ENCODE measurements at regions not wholly inside any gene's neighbourhood (a gene's known extent, or its start where the extent isn't known, plus 50 kb on each side); places are given as distances from the start of the nearest gene placed in this dataset.

- no peak for DNase-seq
Measured at GRCh38 chr4:160808174-160808573, 1355.6 kb downstream of the FSTL5 start.

GRCh38 chr4:160809576-160809975 lies 1354.2 kb downstream of the FSTL5 start:
- no peak for DNase-seq

- DNase-seq: no peak
Measured at GRCh38 chr4:160810424-160810823, 1353.4 kb downstream of the FSTL5 start.

- no peak for DNase-seq
Measured at GRCh38 chr4:160810941-160811340, 1352.9 kb downstream of the FSTL5 start.

- no peak for DNase-seq
Measured at GRCh38 chr4:160811956-160812355, 1351.8 kb downstream of the FSTL5 start.

GRCh38 chr4:160814726-160815125 lies 1349.1 kb downstream of the FSTL5 start:
- DNase-seq: no peak

- DNase-seq: no peak
Measured at GRCh38 chr4:160818571-160818970, 1345.2 kb downstream of the FSTL5 start.

GRCh38 chr4:160819791-160820190 lies 1344.0 kb downstream of the FSTL5 start:
- DNase-seq: no peak

GRCh38 chr4:160824481-160824880 lies 1339.3 kb downstream of the FSTL5 start:
- DNase-seq: no peak

GRCh38 chr4:160825644-160826338 lies 1338.0 kb downstream of the FSTL5 start:
- DNase-seq: no peak

GRCh38 chr4:160826339-160826679 lies 1337.5 kb downstream of the FSTL5 start:
- DNase-seq: no peak

- DNase-seq: no peak
Measured at GRCh38 chr4:160831165-160831922, 1332.5 kb downstream of the FSTL5 start.

GRCh38 chr4:160835789-160836188 lies 1328.0 kb downstream of the FSTL5 start:
- no peak for DNase-seq

- no peak for DNase-seq
Measured at GRCh38 chr4:160836431-160836830, 1327.4 kb downstream of the FSTL5 start.

GRCh38 chr4:160846121-160846520 lies 1317.7 kb downstream of the FSTL5 start:
- peak; percentile 13 for DNase-seq

GRCh38 chr4:160847228-160847627 lies 1316.6 kb downstream of the FSTL5 start:
- DNase-seq: no peak

- DNase-seq: no peak
Measured at GRCh38 chr4:160848489-160848888, 1315.3 kb downstream of the FSTL5 start.

GRCh38 chr4:160848901-160849760 lies 1314.7 kb downstream of the FSTL5 start:
- DNase-seq: peak; percentile 7

- DNase-seq: no peak
Measured at GRCh38 chr4:160864253-160864652, 1299.5 kb downstream of the FSTL5 start.

GRCh38 chr4:160869899-160870298 lies 1293.9 kb downstream of the FSTL5 start:
- no peak for DNase-seq

- DNase-seq: no peak
Measured at GRCh38 chr4:160872491-160872890, 1291.3 kb downstream of the FSTL5 start.

GRCh38 chr4:160877087-160877790 lies 1286.6 kb downstream of the FSTL5 start:
- peak; percentile 1 for DNase-seq

- DNase-seq: no peak
Measured at GRCh38 chr4:160880180-160880579, 1283.6 kb downstream of the FSTL5 start.
